Natural killer cell (primary cell): ENCODE measurements at regions not wholly inside any gene's neighbourhood (a gene's known extent, or its start where the extent isn't known, plus 50 kb on each side); places are given as distances from the start of the nearest gene placed in this dataset.

Experiments
- ATAC-seq, 3 donors: fragments of 150-1000 bp in 2 of 3; fragments of 200-7000 bp in 1 of 3; cut with Tn5 transposase; 1 replicate in 1 of 3; 2 replicates in 2 of 3; pipeline ENCODE4 v1.10.0; 2021; ENCODE audit warnings: mild to moderate bottlenecking in 2 of 3, moderate library complexity in 2 of 3
- DNase-seq, 2 donors: peaks; one replicate each; pipeline versions ENCODE4 v3.0.0 to v3.0.0-alpha.2; 2013 to 2021; ENCODE audit warnings: mixed read lengths in 1 of 2
- H3K27ac ChIP-seq: one replicate; pipeline ENCODE4 v1.5.1; 2013; ENCODE audit warnings: mild to moderate bottlenecking, low read length
- H3K27me3 ChIP-seq: one replicate; pipeline ENCODE4 v1.6.1; 2013; ENCODE audit warnings: low read length; ENCODE audit not compliant: control insufficient read depth, insufficient read depth
- H3K36me3 ChIP-seq: one replicate; pipeline ENCODE4 v1.6.1; 2013; ENCODE audit warnings: low read length; ENCODE audit not compliant: control insufficient read depth, insufficient read depth
- H3K4me1 ChIP-seq: one replicate; pipeline ENCODE4 v1.6.1; 2013; ENCODE audit warnings: low read length; ENCODE audit not compliant: control insufficient read depth, insufficient read depth
- H3K4me3 ChIP-seq: one replicate; pipeline ENCODE4 v1.5.1; 2013; ENCODE audit warnings: low read length
- H3K9me3 ChIP-seq: one replicate; pipeline ENCODE4 v1.6.1; 2013; ENCODE audit warnings: low read length; ENCODE audit not compliant: control insufficient read depth, insufficient read depth
- H3K27ac Mint-ChIP-seq, 2 donors: one replicate each; pipeline ENCODE4 v1.8.0; 2022; ENCODE audit warnings: mild to moderate bottlenecking in 2 of 2, mixed read lengths in 2 of 2, moderate library complexity in 1 of 2
- H3K27me3 Mint-ChIP-seq, 2 donors: one replicate each; pipeline ENCODE4 v1.8.0; 2022; ENCODE audit warnings: low read depth in 2 of 2, mixed read lengths in 2 of 2
- H3K36me3 Mint-ChIP-seq: one replicate; pipeline ENCODE4 v1.8.0; 2022; ENCODE audit warnings: mixed read lengths
- H3K4me1 Mint-ChIP-seq, 2 donors: one replicate each; pipeline ENCODE4 v1.8.0; 2022; ENCODE audit warnings: mixed read lengths in 2 of 2
- H3K4me3 Mint-ChIP-seq: one replicate; pipeline ENCODE4 v1.8.0; 2022; ENCODE audit warnings: mild to moderate bottlenecking, moderate library complexity, mixed read lengths
- H3K9me3 Mint-ChIP-seq, 2 donors: one replicate each; pipeline ENCODE4 v1.8.0; 2022; ENCODE audit warnings: mixed read lengths in 2 of 2
- WGBS: methylation state at CpG from one replicate; pipeline ENCODE4 v1.1.7; 2013; ENCODE audit warnings: missing lambda C conversion rate; ENCODE audit not compliant: insufficient coverage; 5-methylcytosine and 5-hydroxymethylcytosine counted together
- intact Hi-C: fragments of 100-400 bp; cut with micrococcal nuclease; formaldehyde crosslinking; loops from one replicate; pipeline ENCODE4 v1.14.2; 2022
- TF ChIP-seq, protein P1 (sequence below): fragments of 200-600 bp; IDR thresholded peaks from one replicate; pipeline ENCODE4 v1.8.0; 2022; ENCODE audit warnings: antibody characterized with exemption

GRCh38 chr13:78032132-78032531 is 113.5 kb upstream of the EDNRB start:
- peaks cover 0 to 3% of the 10 kb centered on the region in 2 donors for H3K27me3 Mint-ChIP-seq
- Histone ChIP-seq H3K27me3 (no peaks in the 10 kb centered on the region), H3K27ac (no peak overlapping the region), H3K36me3 (no peaks in the 10 kb centered on the region), H3K4me3 (no peak overlapping the region), H3K9me3 (no peaks in the 10 kb centered on the region), H3K4me1 (no peaks in the 10 kb centered on the region)
- DNase-seq, result no peak
- H3K27ac Mint-ChIP-seq, result no peak overlapping the region
- H3K36me3 Mint-ChIP-seq, result no peaks in the 10 kb centered on the region
- intact Hi-C loops, result no loop called here
- no peak overlapping the region for H3K4me3 Mint-ChIP-seq
- no peaks in the 10 kb centered on the region for H3K9me3 Mint-ChIP-seq
- TF ChIP-seq, protein P1, sequence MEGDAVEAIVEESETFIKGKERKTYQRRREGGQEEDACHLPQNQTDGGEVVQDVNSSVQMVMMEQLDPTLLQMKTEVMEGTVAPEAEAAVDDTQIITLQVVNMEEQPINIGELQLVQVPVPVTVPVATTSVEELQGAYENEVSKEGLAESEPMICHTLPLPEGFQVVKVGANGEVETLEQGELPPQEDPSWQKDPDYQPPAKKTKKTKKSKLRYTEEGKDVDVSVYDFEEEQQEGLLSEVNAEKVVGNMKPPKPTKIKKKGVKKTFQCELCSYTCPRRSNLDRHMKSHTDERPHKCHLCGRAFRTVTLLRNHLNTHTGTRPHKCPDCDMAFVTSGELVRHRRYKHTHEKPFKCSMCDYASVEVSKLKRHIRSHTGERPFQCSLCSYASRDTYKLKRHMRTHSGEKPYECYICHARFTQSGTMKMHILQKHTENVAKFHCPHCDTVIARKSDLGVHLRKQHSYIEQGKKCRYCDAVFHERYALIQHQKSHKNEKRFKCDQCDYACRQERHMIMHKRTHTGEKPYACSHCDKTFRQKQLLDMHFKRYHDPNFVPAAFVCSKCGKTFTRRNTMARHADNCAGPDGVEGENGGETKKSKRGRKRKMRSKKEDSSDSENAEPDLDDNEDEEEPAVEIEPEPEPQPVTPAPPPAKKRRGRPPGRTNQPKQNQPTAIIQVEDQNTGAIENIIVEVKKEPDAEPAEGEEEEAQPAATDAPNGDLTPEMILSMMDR, result no peak
- H3K4me1 Mint-ChIP-seq, result peaks cover 15 to 27% of the 10 kb centered on the region in 2 donors
- ATAC-seq, result no peak

- WGBS, result 92% methylated on average over 2 of the region's 2 CpGs
These were observed 111.8 kb upstream of the EDNRB start for GRCh38 chr13:78030341-78030896.

GRCh38 chr13:78029901-78030300 is 111.3 kb upstream of the EDNRB start:
- intact Hi-C loops, result loop anchor here (10.0 kb wide), 1 partner anchor 335 kb away; the partner anchor contains the start of gene SLAIN1
- no peaks in the 10 kb centered on the region for H3K9me3 Mint-ChIP-seq
- no peaks in the 10 kb centered on the region for H3K36me3 ChIP-seq
- H3K9me3 ChIP-seq, result no peaks in the 10 kb centered on the region
- peaks cover 2% of the 10 kb centered on the region for H3K36me3 Mint-ChIP-seq
- TF ChIP-seq, protein P1, result no peak
- no peak overlapping the region for H3K4me3 ChIP-seq
- H3K27ac Mint-ChIP-seq, result no peak overlapping the region
- 94% methylated on average over 4 of the region's 6 CpGs for WGBS
- H3K4me3 Mint-ChIP-seq, result no peak overlapping the region
- ATAC-seq (no peak), DNase-seq (no peak)
- H3K27ac ChIP-seq, result no peak overlapping the region
- H3K27me3 ChIP-seq, result no peaks in the 10 kb centered on the region
- H3K27me3 Mint-ChIP-seq, result peaks cover 0 to 3% of the 10 kb centered on the region in 2 donors
- H3K4me1 Mint-ChIP-seq, result peaks cover 6 to 18% of the 10 kb centered on the region in 2 donors
- no peaks in the 10 kb centered on the region for H3K4me1 ChIP-seq

More at GRCh38 chr13:78030341-78030896, 111.8 kb upstream of the EDNRB start:
- Histone ChIP-seq H3K9me3 (no peaks in the 10 kb centered on the region), H3K27me3 (no peaks in the 10 kb centered on the region), H3K27ac (no peak overlapping the region), H3K4me3 (no peak overlapping the region), H3K4me1 (no peaks in the 10 kb centered on the region), H3K36me3 (no peaks in the 10 kb centered on the region)
- no peak overlapping the region for H3K27ac Mint-ChIP-seq
- H3K4me3 Mint-ChIP-seq, result no peak overlapping the region
- no peaks in the 10 kb centered on the region for H3K36me3 Mint-ChIP-seq
- DNase-seq (no peak), ATAC-seq (no peak)
- peaks cover 12 to 24% of the 10 kb centered on the region in 2 donors for H3K4me1 Mint-ChIP-seq
- intact Hi-C loops, result no loop called here
- H3K9me3 Mint-ChIP-seq, result no peaks in the 10 kb centered on the region
- peaks cover 0 to 3% of the 10 kb centered on the region in 2 donors for H3K27me3 Mint-ChIP-seq
- TF ChIP-seq, protein P1, result no peak

DNA sequence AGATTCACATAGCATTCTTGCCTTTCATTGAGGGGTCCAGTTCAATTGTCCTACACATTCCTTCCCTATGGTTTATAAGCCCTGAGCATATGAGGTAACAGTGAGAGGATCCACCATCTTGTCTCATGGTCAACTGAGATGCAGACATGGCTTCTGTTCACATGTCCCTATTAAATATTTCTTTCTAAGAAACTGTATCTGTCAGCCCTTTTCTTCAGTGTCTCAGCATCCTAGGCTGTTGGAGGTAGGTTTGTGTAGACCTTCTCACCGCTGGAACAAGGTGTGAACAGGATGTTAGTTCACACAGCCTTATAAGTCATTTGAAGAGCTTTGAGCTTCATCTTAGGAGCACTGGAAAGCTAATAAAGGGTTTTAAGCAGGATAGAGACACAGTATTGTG is 110.3 kb upstream of the EDNRB start:
- DNase-seq (no peak), ATAC-seq (no peak)
- no peak overlapping the region for H3K4me3 ChIP-seq
- intact Hi-C loops, result loop anchor here (10.0 kb wide), 1 partner anchor 334 kb away; the partner anchor contains the start of gene SLAIN1
- H3K4me3 Mint-ChIP-seq, result no peak overlapping the region
- no peaks in the 10 kb centered on the region for H3K27me3 ChIP-seq
- H3K27ac ChIP-seq, result no peak overlapping the region
- TF ChIP-seq, protein P1, result no peak
- no peaks in the 10 kb centered on the region for H3K9me3 ChIP-seq
- H3K27me3 Mint-ChIP-seq, result peaks cover 0 to 3% of the 10 kb centered on the region in 2 donors
- H3K4me1 Mint-ChIP-seq, result peaks cover 6 to 13% of the 10 kb centered on the region in 2 donors
- peaks cover 8% of the 10 kb centered on the region for H3K36me3 Mint-ChIP-seq
- 77% methylated on average over 1 of the region's 1 CpG for WGBS
- H3K27ac Mint-ChIP-seq, result no peak overlapping the region
- no peaks in the 10 kb centered on the region for H3K4me1 ChIP-seq
- H3K36me3 ChIP-seq, result no peaks in the 10 kb centered on the region
- H3K9me3 Mint-ChIP-seq, result peaks cover 0 to 3% of the 10 kb centered on the region in 2 donors
